Karpas-422 (cell line): ENCODE measurements at regions not wholly inside any gene's neighbourhood (a gene's known extent, or its start where the extent isn't known, plus 50 kb on each side); places are given as distances from the start of the nearest gene placed in this dataset.

Experiments used
- DNase-seq: peaks from one replicate; pipeline ENCODE4 v3.0.0-alpha.2; 2015
- H2AFZ ChIP-seq: fragments of 200-600 bp; sonication (generic); 2 replicates; pipeline ENCODE4 v1.6.1; 2014; ENCODE audit warnings: antibody characterized with exemption, low read length, mixed read lengths
- H3K27ac ChIP-seq: fragments of 200-600 bp; sonication (generic); 2 replicates; pipeline ENCODE4 v1.5.1; 2014; ENCODE audit warnings: mild to moderate bottlenecking, low read length, moderate library complexity
- H3K27me3 ChIP-seq: fragments of 200-600 bp; sonication (generic); 2 replicates; pipeline ENCODE4 v1.6.1; 2014; ENCODE audit warnings: low read length, mixed read lengths
- H3K36me3 ChIP-seq: fragments of 200-600 bp; sonication (generic); 2 replicates; pipeline ENCODE4 v1.6.1; 2014; ENCODE audit warnings: low read length, mixed read lengths; ENCODE audit not compliant: insufficient read depth
- H3K4me1 ChIP-seq: fragments of 200-600 bp; sonication (generic); 2 replicates; pipeline ENCODE4 v1.6.1; 2014; ENCODE audit warnings: mild to moderate bottlenecking, low read length, mixed read lengths
- H3K4me2 ChIP-seq: fragments of 200-600 bp; sonication (generic); 2 replicates; pipeline ENCODE4 v1.6.1; 2014; ENCODE audit warnings: low read length, low read depth, mild to moderate bottlenecking; ENCODE audit not compliant: poor library complexity, severe bottlenecking
- H3K4me3 ChIP-seq: fragments of 200-600 bp; sonication (generic); 2 replicates; pipeline ENCODE4 v1.5.1; 2014; ENCODE audit warnings: mild to moderate bottlenecking, antibody characterized with exemption, low read length, mixed read lengths
- H3K79me2 ChIP-seq: fragments of 200-600 bp; sonication (generic); 2 replicates; pipeline ENCODE4 v1.6.1; 2014; ENCODE audit warnings: mild to moderate bottlenecking, low read length, mixed read lengths
- H3K9ac ChIP-seq: fragments of 200-600 bp; sonication (generic); 2 replicates; pipeline ENCODE4 v1.6.0; 2014; ENCODE audit warnings: low read length
- H3K9me2 ChIP-seq: fragments of 200-600 bp; sonication (generic), shearing (Covaris generic); replicated peaks from 2 replicates; pipeline ENCODE4 v1.6.0; 2014; ENCODE audit warnings: mild to moderate bottlenecking, low read length, moderate library complexity; ENCODE audit not compliant: insufficient read depth
- H3K9me3 ChIP-seq: fragments of 300-700, 200-600 bp; sonication (generic); 2 replicates; pipeline ENCODE4 v1.6.1; 2014; ENCODE audit warnings: low read length, mixed read lengths
- H4K20me1 ChIP-seq: fragments of 200-600 bp; sonication (generic); 2 replicates; pipeline ENCODE4 v1.6.1; 2014; ENCODE audit warnings: mild to moderate bottlenecking, antibody characterized with exemption, low read length, low read depth; ENCODE audit not compliant: insufficient read depth

DNA sequence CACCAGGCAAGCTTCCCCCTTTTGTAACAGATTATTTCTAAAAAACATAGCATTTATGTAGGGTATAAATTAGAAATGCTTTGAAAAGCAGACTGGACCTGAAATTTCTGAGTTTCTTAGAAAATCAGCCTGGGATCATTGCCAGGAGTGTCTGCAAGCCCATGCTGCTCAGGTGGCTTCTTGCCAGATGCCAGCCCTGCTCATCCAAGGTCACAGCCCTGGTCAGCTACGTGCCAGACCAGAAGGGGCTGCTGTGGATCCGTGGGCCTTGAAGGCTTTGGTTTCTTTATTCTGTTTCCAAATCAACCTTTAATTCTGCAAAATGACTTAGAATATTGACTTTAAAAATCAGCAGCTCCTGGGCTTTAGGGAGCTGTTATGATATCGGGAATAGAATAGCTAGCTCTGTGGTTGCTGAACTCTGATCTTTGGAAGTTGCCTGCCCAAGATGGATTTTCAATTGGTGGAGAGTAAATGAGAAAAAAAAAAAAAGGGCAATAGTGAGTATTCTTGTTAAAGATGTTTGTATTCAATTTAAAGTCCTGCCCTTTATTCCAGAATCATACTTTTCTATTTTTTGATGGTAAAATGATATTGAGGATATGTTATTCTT is 370.1 kb upstream of the ONECUT1 start:
- no peaks in the 10 kb centered on the region for H3K4me1 ChIP-seq
- no peaks in the 10 kb centered on the region for H4K20me1 ChIP-seq
- no peak for DNase-seq
- no peaks in the 10 kb centered on the region for H3K9me3 ChIP-seq
- no peak overlapping the region for H3K27ac ChIP-seq
- H3K27me3 ChIP-seq = no peaks in the 10 kb centered on the region
- no peaks in the 10 kb centered on the region for H3K79me2 ChIP-seq
- no peak overlapping the region for H2AFZ ChIP-seq
- H3K9ac ChIP-seq = no peak overlapping the region
- H3K4me3 ChIP-seq = no peak overlapping the region
- H3K9me2 ChIP-seq = no peaks in the 10 kb centered on the region
- no peak overlapping the region for H3K4me2 ChIP-seq
- no peaks in the 10 kb centered on the region for H3K36me3 ChIP-seq

DNA sequence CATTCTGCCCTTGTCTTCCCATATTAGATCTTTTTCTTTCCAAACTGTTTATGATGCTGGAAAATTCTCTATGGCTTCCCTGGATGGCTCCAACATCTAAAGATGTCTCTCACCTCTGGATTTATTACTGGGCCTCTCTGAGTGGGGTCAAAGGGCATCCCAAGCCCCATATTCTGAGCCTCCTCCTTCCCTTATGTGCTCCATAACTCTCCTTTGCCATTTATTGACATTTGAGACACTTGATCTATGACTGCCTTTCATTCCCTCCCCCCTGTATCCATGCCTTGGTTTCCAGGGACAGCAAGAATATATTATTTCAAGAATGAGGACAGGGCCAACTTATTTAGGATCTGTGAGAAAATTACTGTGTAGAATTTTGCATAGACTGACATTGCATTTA is 369.3 kb upstream of the ONECUT1 start:
- H3K79me2 ChIP-seq = no peaks in the 10 kb centered on the region
- H3K27ac ChIP-seq = no peak overlapping the region
- H3K9me2 ChIP-seq = no peaks in the 10 kb centered on the region
- no peaks in the 10 kb centered on the region for H3K9me3 ChIP-seq
- no peaks in the 10 kb centered on the region for H3K27me3 ChIP-seq
- H3K4me2 ChIP-seq = no peak overlapping the region
- H3K4me1 ChIP-seq = no peaks in the 10 kb centered on the region
- H2AFZ ChIP-seq = no peak overlapping the region
- H4K20me1 ChIP-seq = no peaks in the 10 kb centered on the region
- no peak overlapping the region for H3K9ac ChIP-seq
- no peaks in the 10 kb centered on the region for H3K36me3 ChIP-seq
- H3K4me3 ChIP-seq = no peak overlapping the region
- DNase-seq = no peak

DNA sequence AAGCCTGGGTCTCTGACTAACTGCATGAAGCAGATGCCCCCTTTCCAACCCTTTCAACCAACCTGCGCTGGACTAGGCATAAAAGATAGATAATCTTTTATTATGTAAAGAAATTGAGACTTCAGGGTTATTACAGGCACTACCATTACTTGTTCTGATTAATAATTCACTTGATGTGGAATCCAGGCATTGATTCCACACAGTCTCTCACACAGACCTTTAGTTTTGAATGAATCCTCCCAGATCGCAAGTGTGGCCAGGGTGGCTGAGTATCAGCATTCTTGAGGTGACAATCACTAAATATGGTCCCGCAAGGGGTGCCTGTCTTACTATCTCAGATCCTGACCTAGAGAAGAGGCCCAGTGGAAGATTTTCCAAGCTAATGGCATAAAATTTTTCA is 368.9 kb upstream of the ONECUT1 start:
- Histone ChIP-seq H3K27me3 (no peaks in the 10 kb centered on the region), H3K4me1 (no peaks in the 10 kb centered on the region), H3K36me3 (no peaks in the 10 kb centered on the region), H3K9me2 (no peaks in the 10 kb centered on the region), H3K4me3 (no peak overlapping the region), H3K27ac (no peak overlapping the region), H3K9me3 (no peaks in the 10 kb centered on the region), H3K4me2 (no peak overlapping the region), H2AFZ (no peak overlapping the region), H4K20me1 (no peaks in the 10 kb centered on the region), H3K79me2 (no peaks in the 10 kb centered on the region), H3K9ac (no peak overlapping the region)
- DNase-seq = no peak

DNA sequence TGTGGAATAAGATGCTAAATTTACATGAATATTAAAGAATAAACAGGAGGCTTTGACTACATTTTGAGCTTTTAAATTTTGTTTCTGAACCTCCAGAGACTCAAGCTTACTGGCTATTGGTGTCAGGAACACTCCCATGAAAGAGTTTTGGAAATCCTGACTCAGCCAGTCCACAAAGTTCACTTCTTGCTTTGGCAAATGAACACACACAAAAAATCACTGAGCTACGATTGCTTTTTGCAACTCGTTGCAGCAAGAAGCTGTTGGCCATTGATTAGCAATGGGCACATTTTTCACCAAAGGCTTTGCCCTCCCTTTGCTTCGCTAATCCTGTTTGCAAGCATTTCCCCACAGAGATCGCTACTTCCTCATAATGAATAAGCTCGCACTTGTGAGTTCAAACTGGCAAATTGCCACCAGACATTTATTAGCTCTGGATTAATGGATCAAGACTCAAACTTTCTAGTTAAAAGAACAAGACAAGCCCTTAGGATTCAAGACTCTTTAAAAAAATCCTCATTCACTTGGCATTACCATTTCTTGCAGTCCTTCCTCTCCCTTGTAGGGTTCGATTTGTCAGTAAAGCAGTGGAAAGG is 343.2 kb upstream of the ONECUT1 start:
- H3K9me3 ChIP-seq = no peaks in the 10 kb centered on the region
- no peaks in the 10 kb centered on the region for H3K27me3 ChIP-seq
- H3K9me2 ChIP-seq = no peaks in the 10 kb centered on the region

DNA sequence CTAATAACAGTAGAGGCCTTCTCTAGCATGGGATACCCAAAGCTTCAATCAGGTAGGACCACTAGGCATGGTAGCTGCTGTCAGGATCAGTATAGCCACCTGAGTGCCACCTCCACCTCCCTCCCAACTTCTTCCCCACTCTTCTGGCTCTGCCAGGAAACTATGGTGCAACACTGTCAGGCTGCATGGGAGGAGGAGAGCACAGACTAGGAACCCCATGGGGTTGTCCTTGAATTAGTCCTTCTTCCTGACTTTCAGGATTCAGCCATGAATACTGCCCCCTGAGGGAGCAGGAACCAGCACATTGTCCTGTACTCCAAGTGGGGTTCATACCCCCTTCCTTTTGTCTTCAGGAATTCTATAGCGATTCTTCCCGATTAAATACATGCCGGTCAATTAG is 340.8 kb upstream of the ONECUT1 start:
- Histone ChIP-seq H3K4me3 (no peak overlapping the region), H3K9me2 (no peaks in the 10 kb centered on the region), H3K9ac (no peak overlapping the region), H3K4me2 (no peak overlapping the region), H3K9me3 (no peaks in the 10 kb centered on the region), H4K20me1 (no peaks in the 10 kb centered on the region), H2AFZ (no peak overlapping the region), H3K27me3 (no peaks in the 10 kb centered on the region), H3K79me2 (no peaks in the 10 kb centered on the region), H3K27ac (no peak overlapping the region), H3K36me3 (no peaks in the 10 kb centered on the region), H3K4me1 (peaks cover 4% of the 10 kb centered on the region)
- DNase-seq = no peak

More for the DNA sequence above, 343.2 kb upstream of the ONECUT1 start:
- Histone ChIP-seq H3K4me3 (no peak overlapping the region), H3K79me2 (no peaks in the 10 kb centered on the region), H3K4me2 (no peak overlapping the region), H3K27ac (no peak overlapping the region), H3K9ac (no peak overlapping the region), H2AFZ (no peak overlapping the region), H3K36me3 (no peaks in the 10 kb centered on the region), H3K4me1 (no peaks in the 10 kb centered on the region), H4K20me1 (no peaks in the 10 kb centered on the region)
- no peak for DNase-seq

DNA sequence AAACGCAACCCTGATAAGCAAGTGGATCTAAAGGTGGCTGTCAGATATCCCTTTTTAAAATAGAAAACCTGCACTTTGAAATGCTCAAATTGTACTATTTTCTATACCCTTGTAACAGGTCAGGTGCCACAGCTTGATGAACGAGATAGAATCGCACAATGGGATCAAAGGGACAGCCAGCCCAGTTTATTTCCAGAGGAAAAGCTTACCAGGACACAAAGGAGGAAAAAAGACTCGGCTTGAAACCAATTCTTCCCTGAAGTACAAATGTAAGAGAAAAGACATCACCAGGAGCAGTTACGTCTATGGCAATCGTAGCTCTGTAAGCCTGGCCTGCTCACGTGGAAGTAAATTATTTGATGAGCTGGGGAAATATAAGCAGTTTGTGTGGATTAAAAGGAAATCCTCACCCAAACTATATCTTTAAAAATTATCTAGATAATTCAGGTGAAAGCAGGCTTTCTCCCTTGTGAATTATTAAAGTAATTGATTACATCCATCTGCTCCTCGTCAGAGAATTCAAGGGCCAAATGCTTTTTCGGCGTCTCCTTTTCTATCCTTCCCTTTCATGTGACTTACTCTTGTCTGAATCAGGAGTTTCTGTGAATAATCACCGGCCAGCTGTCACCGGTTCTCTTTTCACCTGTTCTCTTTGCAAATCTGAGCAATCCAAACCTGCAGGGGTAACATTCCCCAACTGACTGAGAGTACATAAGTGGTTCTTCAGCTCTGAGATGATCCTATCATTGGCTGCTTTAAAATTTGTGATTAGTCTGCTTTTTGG is 339.2 kb upstream of the ONECUT1 start:
- no peak overlapping the region for H3K4me2 ChIP-seq
- no peak for DNase-seq
- no peaks in the 10 kb centered on the region for H3K36me3 ChIP-seq
- no peak overlapping the region for H3K9ac ChIP-seq
- no peaks in the 10 kb centered on the region for H4K20me1 ChIP-seq
- no peaks in the 10 kb centered on the region for H3K27me3 ChIP-seq
- no peak overlapping the region for H3K4me3 ChIP-seq
- H3K79me2 ChIP-seq = no peaks in the 10 kb centered on the region
- peaks cover 5% of the 10 kb centered on the region for H3K4me1 ChIP-seq
- H3K9me3 ChIP-seq = no peaks in the 10 kb centered on the region
- H3K27ac ChIP-seq = no peak overlapping the region
- H2AFZ ChIP-seq = no peak overlapping the region
- no peaks in the 10 kb centered on the region for H3K9me2 ChIP-seq

DNA sequence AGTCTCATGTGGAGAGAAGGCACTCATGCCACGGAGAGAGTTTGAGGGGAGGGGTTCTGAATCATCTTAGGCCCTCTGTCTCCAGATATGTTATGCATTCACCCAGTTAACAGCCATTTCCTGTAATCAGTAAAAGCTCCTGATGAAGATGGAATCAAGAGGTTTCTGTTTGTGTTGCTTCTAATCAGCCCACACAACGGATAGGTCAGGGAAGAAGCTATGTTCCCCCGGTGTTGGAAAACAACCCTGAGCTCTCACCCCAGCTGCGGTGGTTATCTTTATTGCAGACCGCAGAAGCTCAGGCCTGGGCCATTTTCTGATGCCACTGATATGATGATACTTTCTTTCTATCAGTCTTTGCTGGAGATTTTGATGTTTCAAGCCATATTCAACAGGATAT is 338.5 kb upstream of the ONECUT1 start:
- Histone ChIP-seq H3K27me3 (no peaks in the 10 kb centered on the region), H3K79me2 (no peaks in the 10 kb centered on the region), H4K20me1 (no peaks in the 10 kb centered on the region)

DNA sequence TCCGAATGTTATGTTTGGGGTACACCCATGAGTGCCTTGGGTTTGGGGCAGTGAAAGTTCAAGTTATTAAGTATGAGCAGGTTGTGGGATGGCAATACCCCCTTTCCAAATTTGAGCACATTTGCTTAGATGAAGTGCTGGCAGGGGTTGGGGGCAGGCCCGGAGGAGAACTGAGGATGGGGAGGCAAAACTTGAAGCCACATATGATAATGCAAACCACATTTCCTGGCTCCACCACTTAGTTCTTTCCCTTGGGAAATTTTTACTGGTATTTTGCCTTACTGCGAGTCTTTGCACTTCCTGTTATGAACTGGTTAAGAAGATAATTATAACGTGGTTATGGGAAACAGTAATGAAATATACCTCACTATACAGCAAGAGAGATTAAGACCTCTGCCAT is 336.0 kb upstream of the ONECUT1 start:
- Histone ChIP-seq H3K4me2 (no peak overlapping the region), H3K9ac (no peak overlapping the region), H2AFZ (no peak overlapping the region), H3K4me1 (peaks cover 5% of the 10 kb centered on the region), H3K4me3 (no peak overlapping the region), H3K27ac (no peak overlapping the region), H3K27me3 (no peaks in the 10 kb centered on the region), H3K9me2 (no peaks in the 10 kb centered on the region), H4K20me1 (no peaks in the 10 kb centered on the region), H3K36me3 (no peaks in the 10 kb centered on the region), H3K9me3 (no peaks in the 10 kb centered on the region), H3K79me2 (no peaks in the 10 kb centered on the region)
- DNase-seq = no peak

More for the DNA sequence above, 338.5 kb upstream of the ONECUT1 start:
- no peak for DNase-seq
- Histone ChIP-seq H2AFZ (no peak overlapping the region), H3K9me3 (no peaks in the 10 kb centered on the region), H3K27ac (no peak overlapping the region), H3K4me1 (peaks cover 5% of the 10 kb centered on the region), H3K4me3 (no peak overlapping the region), H3K4me2 (no peak overlapping the region), H3K9me2 (no peaks in the 10 kb centered on the region), H3K9ac (no peak overlapping the region), H3K36me3 (no peaks in the 10 kb centered on the region)
